ENCODE measurements at regions not wholly inside any gene's neighbourhood (a gene's known extent, or its start where the extent isn't known, plus 50 kb on each side); places are given as distances from the start of the nearest gene placed in this dataset.

DNA sequence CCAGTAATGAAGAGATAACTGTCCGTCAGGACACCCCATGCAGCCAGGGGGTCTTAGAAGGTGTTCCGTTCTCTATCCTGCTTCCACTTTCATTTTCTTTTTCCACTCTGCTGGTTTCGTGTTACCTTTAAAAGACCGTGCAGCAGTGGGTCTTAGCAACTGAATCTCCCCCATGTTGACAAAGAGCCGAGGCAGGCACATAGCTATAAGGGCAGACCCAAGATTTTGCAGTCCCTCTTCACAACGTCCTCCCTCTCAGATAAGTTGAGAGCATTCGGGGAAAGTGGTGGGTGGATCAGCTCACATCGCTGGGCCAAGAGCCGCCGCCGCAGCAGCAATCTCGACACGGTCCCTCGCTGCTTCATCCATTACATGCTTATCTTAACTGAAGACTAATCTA, 355.5 kb downstream of the LMO4 start:
- no peak for TF ChIP-seq POLR2A (IDR thresholded peaks at IDR 0.05; ENCODE audit: low read length)
- no peak for TF ChIP-seq GATA1 (IDR thresholded peaks at IDR 0.05; ENCODE audit: low read depth, low read length)

Measured in erythroblast (primary cell).